SKM-1 (cell line): ENCODE measurements at regions not wholly inside any gene's neighbourhood (a gene's known extent, or its start where the extent isn't known, plus 50 kb on each side); places are given as distances from the start of the nearest gene placed in this dataset.
"Not testable (repeated sequence)": the region's sequence is repeated elsewhere in the genome, so short reads cannot be mapped to it uniquely, and the experiment has no call there.

ENCODE experiments used
- DNase-seq: peaks from one replicate; lab custom pipeline; 2025; ENCODE audit not compliant: unreplicated experiment; lab: John Stamatoyannopoulos, UW

DNA sequence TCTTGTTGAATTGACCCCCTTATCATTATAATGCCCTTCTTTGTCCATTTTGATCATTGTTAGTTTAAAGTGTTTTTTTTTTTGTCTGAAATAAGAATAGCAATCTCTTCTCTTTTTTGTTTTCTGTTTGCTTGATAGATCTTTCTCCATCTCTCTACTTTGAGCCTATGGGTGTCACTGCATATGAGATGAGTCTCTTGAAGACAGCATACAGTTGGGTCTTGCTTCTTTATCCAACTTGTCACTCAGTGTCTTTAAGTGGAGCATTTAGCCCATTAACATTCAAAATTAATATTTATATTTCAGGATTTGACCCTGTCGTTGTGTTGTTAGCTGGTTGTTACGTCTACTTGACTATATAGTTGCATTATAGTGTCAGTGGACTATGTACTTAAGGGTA lies 135.4 kb downstream of the HMHB1 start:
- no peak for DNase-seq

DNA sequence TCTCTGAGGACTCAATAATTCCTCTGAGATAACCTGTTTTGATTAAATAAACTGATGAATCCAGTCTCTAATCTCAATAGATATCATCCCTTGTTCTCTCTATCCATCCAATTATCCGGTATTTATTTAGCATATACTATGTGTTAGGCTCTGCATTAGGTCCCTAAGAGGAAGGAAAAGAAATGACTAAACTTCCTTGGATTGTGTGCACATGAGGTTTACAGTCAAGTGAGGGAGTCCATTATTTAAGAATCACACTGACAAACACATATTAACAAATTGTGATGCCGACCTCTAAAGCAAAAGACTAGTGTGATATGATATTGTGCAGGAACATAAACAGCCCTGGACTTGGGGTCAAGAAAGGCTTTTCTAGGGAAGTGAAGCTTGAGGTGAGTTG lies 140.8 kb downstream of the HMHB1 start:
- no peak for DNase-seq

DNA sequence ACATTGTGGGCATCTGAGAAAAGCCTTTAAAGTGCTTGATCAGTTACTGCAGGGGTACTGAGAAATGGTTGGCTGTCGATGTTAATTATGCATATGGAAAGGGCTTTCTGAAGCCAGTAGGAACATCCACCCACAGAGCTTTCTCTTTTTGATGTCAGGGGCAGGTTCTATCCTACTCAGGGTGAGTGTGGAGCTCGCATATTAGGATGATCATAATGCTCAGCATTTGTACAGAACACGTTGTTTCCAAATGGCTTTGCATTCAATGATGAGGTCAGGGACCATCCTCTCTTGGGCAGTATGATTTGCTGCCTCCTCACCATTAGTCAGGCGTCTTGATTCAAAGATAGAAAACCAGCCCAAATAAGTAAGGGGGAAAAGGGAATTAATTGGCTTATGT lies 141.9 kb downstream of the HMHB1 start:
- no peak for DNase-seq

DNA sequence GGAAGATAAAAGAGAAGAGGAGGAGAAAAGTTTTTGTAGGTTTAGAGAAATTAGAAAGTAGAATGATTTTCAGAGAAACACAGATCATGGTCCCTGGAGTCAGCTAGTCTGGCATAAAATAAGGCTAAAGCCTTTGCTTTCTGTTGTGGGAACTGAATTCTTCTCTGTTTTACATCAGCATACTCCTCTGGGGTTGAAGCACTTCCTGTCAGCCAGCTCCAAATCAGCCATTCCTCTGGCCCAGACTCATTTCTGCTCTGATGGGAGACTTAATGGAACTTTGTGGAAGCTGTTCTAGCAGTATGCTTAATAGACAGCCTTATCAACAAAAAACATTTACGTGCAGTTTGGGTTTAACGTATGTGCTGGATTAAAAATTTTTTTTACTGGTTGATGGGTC lies 143.2 kb downstream of the HMHB1 start:
- no peak for DNase-seq

DNA sequence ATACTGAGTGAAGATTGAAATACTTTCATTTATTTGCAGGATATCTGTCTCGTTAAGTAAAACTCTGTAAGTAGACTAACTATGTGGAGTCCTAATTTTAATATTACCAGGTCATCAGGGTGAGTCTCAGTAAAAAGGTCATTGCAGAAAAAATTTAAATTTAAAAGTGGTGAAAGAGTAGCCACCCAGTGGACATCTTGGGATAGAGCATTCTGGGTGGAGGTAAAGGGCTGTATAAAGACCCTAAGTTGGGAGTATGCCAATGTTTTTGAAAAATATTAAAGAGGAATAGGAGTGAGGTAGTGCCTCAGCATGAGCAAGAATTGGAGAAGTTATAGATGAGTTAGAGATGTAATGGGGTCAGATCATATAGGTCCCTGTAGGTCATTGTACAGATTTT lies 145.5 kb downstream of the HMHB1 start:
- no peak for DNase-seq

DNA sequence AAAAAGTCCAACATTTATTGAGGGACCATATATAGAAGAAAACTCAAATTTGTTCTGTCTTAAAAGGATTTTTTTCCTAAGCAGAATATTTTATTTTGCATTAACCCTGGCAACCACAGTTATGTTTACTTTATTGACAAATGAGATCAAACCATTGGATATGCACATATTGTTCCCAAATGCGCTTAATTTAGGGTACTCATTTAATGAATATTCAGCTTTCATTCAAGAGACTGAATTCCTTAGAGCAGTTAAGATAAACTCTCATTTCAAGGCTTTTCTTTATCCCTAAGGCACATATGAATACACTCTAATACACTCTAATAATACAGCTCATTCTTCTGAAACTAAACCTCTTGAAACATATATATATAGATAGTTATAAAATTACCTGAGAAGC lies 150.2 kb downstream of the HMHB1 start:
- no peak for DNase-seq

DNA sequence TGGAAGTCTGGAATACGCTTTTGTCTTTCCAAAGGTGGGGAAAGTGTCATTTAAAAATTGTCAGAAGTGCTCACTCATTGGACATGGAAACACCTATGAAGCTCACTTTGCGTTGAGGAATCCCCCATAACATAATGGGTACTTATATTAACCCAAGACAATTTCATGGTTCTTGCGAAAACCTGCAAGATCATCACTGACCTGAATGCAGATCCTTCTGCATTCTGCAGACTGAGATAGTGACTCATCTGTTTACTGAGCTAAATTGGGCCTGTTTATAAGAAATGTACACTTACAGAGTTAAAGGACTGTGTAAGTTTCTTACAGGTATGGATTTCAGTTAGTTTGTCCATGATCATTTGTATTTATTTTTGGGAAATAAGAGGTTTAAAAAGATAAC lies 153.0 kb downstream of the HMHB1 start:
- DNase-seq, result no peak

DNA sequence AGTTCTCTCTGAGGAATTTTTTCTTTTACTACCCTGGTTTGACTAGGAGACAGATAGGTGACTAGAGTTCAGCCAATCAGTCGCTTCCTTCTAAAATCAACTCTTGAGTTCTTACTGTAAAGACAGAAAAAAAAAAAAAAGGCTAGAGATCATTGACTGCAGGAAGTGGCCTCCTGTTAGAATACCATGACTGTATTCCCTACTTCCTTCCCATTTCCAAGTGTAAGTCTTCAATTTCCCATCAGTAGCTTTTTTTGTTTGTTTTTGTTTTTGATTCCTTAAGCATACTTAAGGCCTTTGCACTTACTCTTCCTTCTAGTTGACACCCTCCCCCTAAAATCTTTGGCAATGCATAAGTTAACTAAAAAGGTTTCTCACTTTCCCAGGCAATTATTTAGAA lies 154.3 kb downstream of the HMHB1 start:
- DNase-seq, result no peak

DNA sequence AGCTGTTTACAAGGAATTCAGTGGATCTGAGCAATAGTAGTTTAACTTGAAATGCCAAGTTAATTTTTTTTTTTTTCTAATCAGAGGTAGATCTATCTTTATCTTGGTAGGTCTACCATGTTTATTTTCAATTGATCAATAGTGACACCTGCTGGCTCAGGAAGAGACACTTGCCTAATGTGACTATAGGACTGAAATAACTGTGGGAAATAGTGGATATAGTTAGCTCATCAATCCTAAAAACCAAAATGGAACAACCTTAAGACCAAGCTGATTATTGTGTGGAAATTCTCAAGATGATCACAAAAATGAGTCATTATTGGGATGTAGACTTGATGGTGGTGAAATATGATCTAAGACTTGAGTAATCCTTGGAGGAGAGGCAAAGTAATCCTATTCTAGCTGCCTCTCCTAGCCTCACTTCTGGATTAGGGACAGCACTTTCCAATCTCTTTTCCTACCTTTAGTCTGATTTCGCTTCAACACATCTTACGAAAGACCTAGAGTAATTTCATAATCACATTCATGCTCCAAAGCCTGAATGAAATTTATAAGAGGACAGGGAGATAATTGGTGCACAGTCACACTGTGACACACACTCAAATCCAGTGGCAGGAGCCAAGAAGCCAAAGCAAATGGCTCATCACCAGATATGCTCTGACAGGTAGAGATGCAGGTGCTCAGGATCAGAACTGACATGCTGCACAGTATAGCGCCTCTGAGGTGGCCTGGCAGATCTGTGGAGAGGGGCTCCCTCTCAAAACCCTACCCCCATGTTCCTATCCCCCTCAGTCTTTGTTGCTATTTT lies 156.3 kb downstream of the HMHB1 start:
- no peak for DNase-seq

DNA sequence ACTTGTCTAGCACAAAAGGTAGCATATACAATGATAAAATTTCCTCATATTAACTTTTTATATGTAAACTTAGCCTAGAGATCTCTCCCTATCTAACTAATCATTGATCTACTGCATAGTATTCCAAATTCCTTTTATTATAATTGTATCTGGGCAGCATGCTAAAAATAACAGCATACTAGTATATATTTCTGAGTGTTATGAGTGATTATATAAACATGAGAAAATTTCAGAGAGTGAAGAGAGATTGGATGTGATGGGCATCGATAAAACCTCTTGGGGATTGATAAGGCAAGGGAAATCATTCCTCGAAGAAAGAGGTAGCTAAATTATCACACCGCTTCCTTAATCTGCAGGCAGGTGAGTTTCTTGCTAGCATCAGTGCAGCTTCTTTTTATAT lies 158.2 kb downstream of the HMHB1 start:
- no peak for DNase-seq

DNA sequence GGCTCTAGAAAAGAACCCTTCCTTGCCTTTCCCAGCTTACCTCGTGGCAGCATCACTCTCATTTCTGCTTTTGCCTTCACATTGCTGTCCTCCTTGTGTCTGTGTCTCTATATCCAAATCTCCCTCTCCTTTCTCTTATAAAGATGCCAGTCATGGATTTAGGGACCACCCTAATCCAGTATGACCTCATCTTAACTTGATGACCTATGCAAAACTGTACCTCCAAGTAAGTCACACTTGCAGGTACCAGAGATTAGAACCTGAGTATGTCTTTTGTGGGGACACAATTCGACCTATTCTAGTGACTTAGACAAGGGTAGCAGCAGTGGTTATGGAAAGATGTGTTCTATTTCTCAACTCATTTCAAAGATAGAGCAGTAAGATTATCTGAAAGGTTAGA lies 160.1 kb downstream of the HMHB1 start:
- DNase-seq, result no peak

DNA sequence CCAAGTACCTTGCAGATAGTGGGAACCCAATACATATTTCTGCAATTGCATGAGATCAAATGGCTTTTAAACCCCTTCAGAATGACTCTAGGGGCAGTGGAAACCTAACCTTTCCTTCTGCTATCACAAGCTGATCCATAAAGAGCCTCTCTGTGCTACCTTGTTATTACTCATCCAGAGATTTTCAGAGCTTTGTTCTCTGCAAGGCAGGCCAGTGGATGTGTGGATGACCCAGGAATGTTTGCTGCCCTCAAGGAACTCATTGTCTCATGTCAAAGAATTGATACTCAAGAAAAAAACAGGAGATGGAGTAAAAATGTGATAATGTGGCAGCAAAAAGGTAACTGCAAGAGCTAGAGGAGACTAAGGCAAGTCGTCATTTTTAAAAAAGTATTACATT lies 164.1 kb downstream of the HMHB1 start:
- DNase-seq, result no peak

DNA sequence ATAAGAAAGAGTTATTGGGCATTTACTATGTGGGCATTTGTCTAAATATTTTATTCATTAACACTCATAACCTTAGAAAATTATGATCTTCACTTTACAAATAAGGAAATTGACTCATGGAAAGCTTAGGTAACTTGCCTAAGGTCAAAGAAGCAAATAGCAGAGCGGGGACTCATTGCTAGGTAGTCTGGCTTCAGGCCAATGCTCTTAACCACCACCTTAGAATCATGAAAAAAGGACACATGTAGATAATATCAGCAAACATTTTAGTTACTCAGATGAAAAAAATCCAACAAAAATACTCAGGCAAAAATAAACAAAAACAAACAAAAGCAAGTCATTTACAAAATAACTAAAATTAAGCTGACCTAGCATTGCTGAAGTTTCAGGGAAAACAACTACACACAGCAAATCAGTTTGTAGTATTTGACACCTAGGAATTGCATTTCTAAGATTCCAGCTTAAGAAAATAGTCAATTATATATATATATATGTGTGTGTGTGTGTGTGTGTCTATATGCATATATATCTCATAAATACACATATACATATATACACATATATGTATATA lies 166.0 kb downstream of the HMHB1 start:
- DNase-seq, result no peak

DNA sequence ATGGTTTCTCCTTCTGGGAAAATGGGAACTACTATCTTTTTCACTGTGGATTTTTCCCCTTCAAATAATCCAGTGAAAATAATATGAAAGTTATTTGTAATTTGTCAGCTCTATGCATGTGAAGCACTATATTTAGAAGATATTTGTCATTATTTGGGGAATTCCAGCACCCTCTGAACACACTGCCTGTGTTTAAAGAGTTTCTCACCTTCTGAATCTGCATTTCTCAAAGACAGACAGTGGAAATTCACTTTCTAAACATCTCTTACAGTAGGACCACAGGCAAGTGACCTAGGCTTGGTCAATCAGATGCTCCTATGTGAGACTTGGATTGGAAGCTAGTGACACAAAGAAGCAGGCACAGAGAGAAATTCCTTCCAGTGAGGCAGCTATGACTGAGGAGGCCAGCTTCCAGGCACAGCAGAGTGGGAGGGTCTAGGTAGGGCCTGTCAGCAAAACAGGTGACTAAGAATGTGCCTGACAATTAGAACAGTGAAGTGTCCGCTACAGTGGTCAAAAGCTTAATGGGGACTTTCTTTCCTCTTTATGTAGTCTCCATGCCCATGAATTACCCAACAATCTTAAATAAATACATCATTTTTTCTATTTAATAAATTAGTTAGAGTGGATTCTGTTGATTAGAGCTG lies 167.2 kb downstream of the HMHB1 start:
- no peak for DNase-seq

DNA sequence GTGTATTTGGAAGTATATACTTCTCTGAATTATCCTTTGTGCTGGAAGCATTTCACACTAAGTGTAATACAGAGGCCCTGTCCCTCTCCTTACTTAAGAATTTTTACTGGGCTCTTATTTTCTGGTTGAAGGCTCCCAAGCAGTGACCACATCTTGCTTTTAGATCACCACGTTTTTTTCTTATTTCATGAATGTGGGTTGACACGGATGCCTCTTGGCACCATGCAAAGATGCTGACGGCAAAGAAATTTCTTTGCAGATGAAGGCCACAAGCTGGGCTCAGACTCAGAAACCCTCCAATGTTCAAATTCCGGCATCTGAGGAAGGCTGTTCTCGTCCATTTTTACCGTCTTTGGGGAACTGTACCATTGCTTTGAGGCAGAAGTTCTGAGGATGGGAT lies 168.5 kb downstream of the HMHB1 start:
- DNase-seq, result no peak

DNA sequence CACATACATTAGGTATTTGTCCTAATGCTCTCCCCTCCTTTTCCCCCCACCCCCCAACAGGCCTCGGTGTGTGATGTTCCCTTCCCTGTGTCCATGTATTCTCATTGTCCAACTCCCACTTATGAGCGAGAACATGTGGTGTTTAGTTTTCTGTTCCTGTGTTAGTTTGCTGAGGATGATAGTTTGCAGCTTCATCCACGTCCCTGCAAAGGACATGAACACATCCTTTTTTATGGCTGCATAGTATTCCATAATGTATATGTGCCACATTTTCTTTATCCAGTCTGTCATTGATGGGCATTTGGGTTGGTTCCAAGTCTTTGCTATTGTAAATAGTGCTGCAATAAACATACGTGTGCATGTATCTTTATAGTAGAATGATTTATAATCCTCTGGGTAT lies 171.0 kb downstream of the HMHB1 start:
- DNase-seq, result not testable (repeated sequence)

DNA sequence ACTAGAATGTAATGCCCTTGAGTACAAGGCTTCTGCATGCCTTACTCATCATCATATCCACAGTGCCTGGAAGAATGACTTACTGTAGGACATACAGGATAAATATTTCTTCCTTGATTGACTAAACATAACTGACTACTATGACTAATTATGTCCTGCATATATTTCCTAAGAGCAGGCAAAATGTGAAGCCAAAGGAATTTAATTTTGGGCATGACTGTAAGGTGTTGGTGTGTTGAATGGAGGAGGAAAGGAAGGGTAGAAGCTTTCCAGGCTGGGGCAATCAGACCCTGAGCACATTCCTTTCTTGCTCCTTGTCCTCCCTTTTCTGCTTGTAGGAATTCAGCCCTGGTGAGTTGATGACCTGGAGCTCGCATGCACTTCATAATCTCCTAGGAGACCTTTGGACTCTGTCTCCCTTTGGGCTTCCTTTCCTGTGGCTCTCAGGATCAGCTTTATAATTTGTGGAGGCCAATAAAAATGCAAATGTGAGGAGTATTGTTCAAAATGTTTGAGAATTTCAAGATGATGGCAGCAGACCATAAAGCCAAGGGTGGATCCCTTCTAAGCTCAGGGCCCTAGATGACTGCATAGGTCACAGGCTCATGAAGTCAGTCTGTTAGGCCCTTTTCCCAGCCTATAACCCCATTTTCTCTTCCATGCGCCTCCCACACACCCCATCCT lies 174.0 kb downstream of the HMHB1 start:
- no peak for DNase-seq

DNA sequence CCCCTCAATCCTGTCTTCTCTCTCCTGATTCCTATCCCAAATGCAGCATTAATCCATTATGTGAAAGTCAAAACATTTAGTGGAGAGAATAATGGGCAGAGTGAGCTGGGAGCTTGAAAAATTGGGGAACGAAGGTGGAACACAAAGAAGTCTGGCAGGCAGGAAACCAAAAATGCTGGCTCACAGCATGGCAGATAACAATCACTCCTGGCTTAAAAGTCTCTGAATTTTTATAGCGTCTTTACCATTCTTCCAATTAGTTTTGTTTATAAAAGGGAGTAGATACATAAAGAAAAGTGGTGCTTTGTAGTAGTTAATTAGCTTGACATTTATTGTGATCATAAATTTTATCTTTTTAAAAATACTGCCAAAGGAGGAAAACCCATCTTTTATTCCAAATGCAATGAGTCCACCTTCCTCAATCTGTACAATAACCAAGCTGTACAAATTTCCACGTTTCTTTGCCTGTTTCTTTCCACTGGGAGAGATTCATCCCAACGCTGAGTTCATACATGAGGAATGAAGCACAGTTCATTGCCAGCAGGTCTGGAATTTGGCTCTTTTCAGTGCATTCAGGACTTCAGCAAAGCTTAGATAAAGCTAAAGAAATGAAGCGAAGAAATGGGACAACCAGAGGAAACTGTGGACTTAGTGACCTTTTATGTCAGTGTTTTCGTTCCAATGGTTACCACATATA lies 174.7 kb downstream of the HMHB1 start:
- DNase-seq, result no peak

DNA sequence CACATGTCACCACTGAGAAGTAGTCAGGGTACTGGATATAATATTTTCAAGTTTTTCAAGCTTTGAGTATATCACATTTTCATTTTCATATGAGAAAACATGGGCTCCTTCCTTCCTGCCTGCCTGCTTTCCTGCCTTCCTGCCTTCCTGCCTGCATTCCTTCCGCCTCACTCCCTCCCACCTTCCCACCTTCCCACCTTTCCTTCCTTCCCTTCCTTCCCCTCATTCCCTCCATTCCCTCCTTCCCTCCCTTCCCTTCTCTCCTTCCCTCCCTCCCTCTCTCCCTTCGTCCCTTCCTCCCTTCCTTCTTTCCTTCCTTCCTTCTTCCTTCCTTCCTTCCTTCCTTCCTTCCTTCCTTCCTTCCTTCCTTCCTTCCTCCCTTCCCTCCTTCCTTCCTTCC lies 175.3 kb downstream of the HMHB1 start:
- no peak for DNase-seq

DNA sequence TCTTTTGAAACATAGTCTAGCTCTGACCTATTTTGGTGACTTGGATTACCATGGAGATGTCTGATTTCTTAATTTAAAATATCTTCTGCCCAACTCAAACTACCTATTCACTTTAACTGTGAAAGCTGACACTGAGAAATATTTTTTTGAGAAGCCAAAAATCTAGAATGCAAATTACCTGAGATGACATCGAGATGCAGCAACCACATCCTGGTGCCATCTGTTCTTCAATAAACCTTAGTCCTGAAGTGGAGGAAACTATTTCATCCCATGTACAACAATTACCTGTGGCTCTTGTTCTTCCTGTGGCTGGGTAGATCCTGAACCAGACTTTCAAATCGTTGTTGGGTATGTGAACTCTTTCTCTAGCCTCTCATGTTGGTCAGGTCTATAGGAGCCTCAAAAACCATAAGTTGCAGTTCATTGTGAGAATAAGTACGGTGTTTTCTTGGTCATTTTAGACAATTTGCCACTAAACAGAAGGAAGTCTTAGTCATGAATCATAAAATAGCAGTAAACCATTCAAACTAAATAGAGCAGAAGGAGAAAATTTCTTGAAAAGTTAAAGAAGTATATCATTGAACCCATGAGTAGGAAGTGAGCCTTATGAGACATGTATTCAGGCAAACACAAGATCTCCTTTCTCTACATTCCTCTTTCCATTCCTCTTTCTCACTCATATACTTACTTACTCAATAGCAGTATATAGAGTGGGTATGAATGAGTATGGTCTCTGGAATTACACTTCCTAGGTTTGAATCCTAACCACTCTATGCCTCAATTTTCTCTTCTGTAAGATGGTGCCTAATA lies 176.0 kb downstream of the HMHB1 start:
- no peak for DNase-seq

DNA sequence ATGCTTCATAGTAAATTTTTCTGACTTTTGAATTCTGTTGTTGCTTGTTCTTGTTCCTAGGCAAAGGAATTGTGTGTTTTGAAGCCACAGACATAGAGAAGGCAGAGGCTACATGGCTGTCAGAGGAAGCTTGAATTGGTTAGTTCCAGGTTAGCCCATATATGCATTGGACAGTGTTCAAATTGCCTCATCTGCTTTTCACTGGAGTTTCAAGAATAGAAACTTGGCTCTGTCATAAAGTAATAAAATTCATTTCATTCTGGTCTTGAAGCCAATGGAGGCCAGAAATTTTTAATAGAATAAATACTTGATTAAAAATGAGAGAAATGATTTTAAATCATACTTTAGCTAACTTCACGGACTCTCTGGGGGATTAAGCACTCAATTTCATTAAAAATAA lies 178.0 kb downstream of the YIPF5 start:
- no peak for DNase-seq
